AG04449 (cell line): ENCODE measurements at regions not wholly inside any gene's neighbourhood (a gene's known extent, or its start where the extent isn't known, plus 50 kb on each side); places are given as distances from the start of the nearest gene placed in this dataset.

Experiments
- CTCF ChIA-PET: fragments of 350-600 bp; formaldehyde crosslinking; extraction: SDS; loops from one replicate; lab custom pipeline; 2021; ENCODE audit warnings: antibody characterized with exemption; lab: Yijun Ruan, JAX
- POLR2A ChIA-PET: fragments of 400-600, 350-600 bp; formaldehyde crosslinking; extraction: SDS; loops from one replicate; lab custom pipeline; 2020; ENCODE audit warnings: antibody characterized with exemption, inconsistent platforms; lab: Yijun Ruan, JAX
- DNase-seq: peaks from one replicate; pipeline ENCODE4 v3.0.0-alpha.2; 2010; ENCODE audit warnings: low read depth, low spot score
- H3K4me3 ChIP-seq: 2 replicates; pipeline ENCODE4 v1.5.1; 2011; ENCODE audit warnings: low read depth, mild to moderate bottlenecking, control low read depth, low read length
- CTCF ChIP-seq: IDR thresholded peaks from one replicate; pipeline ENCODE4 v1.5.1; 2011; ENCODE audit warnings: mild to moderate bottlenecking, moderate library complexity, low read length, control low read depth, inconsistent platforms; ENCODE audit not compliant: insufficient read depth; ENCODE audit errors: missing control alignments

DNA sequence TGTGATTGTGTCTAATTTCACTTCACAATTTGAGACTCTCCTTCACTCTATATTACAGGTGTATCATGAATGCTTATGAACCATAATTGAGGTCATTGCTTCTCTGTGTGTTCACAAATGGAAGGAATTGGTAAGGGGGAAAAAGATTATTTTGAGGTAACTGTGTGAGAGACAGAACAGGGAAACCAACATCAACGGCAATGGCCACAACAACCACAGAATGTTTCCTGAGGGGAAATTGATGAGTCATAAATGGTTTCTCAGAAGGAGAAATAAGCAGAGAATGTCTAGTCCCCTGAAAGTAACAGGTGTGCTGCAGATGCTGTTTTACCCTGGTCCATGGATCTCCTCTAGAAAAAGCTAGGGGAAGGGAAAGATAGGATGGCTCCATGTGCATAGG is 361.2 kb upstream of the GALNT5 start:
- H3K4me3 ChIP-seq, result no peak overlapping the region
- ChIA-PET CTCF (no interaction called here), POLR2A (no interaction called here)
- no peak for DNase-seq
- TF ChIP-seq CTCF, result no peak

GRCh38 chr2:156897548-156897947 is 360.0 kb upstream of the GALNT5 start:
- no peak for TF ChIP-seq CTCF
- ChIA-PET CTCF (no interaction called here), POLR2A (no interaction called here)
- DNase-seq, result no peak
- H3K4me3 ChIP-seq, result no peak overlapping the region

DNA sequence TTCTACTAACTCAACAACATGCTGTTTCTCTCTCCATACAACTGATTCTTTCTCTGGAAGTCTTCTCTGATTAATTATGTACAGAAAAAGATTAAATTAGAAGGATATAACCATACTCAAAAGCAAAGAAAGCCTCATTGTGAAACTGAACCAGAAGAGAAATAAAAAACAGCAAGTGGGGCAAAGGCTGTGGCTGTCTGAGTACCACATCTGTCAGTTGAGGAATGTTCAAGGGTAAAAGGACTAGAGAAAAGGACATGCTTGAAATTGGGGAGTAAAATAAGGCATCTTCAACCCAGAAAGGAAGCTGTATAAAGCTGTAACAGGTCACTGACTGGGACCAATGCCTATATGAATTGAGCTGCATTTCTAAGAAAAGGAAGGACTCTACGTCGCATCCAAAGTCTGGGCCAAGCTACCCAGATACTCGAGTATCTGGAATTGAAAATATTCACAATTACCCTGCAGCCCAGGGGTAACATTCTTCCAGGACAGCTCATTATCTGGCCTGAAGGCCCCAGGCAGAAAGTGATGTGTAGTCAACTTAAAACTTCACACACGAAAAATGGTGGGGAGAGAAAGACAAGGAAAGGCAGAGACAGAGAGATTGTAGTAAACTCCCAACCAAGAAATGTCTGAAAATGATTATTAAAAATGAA is 356.0 kb upstream of the GALNT5 start:
- DNase-seq, result peak; percentile 7
- H3K4me3 ChIP-seq, result no peak overlapping the region
- ChIA-PET CTCF (interaction anchor here (0.9 kb wide), 2 partner anchors 9 to 291 kb away, joined by 3 to 4 read pairs; no protein-coding TSS in a partner anchor), POLR2A (no interaction called here)
- no peak for TF ChIP-seq CTCF

- POLR2A ChIA-PET, result no interaction called here
- no peak for TF ChIP-seq CTCF
- no peak for DNase-seq
- no peak overlapping the region for H3K4me3 ChIP-seq
- CTCF ChIA-PET, result no interaction called here
Observed at GRCh38 chr2:156903335-156903734, 354.2 kb upstream of the GALNT5 start.

GRCh38 chr2:156907806-156908205 is 349.7 kb upstream of the GALNT5 start:
- TF ChIP-seq CTCF, result no peak
- H3K4me3 ChIP-seq, result no peak overlapping the region
- DNase-seq, result no peak
- ChIA-PET CTCF (no interaction called here), POLR2A (no interaction called here)

- ChIA-PET CTCF (no interaction called here), POLR2A (no interaction called here)
- no peak for TF ChIP-seq CTCF
Observed at GRCh38 chr2:156908825-156909224, 348.7 kb upstream of the GALNT5 start.

More at GRCh38 chr2:156908825-156909224, 348.7 kb upstream of the GALNT5 start:
- peak; percentile 3 for DNase-seq
- no peak overlapping the region for H3K4me3 ChIP-seq
